ENCODE measurements at regions not wholly inside any gene's neighbourhood (a gene's known extent, or its start where the extent isn't known, plus 50 kb on each side); places are given as distances from the start of the nearest gene placed in this dataset.

DNA sequence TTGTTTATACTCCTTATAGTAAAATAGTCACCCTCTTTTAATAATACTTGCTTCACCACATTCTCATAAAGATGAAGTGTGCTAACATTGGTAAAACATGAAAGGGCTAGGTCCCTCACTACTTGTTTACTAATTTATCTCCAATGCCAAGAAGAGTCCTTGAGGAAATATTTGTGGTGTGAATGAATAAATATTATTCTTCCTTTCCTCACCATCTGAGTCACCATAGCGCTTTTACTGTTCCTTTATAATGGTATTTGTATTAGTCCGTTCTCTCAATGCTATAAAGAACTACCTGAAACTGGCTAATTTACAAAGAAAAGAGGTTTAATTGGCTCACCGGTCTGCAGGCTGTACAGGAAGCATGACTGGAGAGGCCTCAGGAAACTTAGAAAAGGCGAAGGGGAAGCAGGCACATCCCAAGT, 222.8 kb upstream of the ZRANB2 start:
- intact Hi-C loops (cut with DNase I; ENCODE audit: low total_unique reads): no loop called here
- in situ Hi-C loops (cut with MboI; ENCODE audit: low pct_ligation_motif_present in 1 of 4, low pct_unique_long_range_greater_than_20kb in 1 of 4, low sequenced_read_pairs in 3 of 4): no loop called here
- H3K4me3 ChIP-seq: no peak overlapping the region
- no peaks in the 10 kb centered on the region for H3K4me1 ChIP-seq
- DNase-seq: no peak
- no peaks in the 10 kb centered on the region for H3K9me3 ChIP-seq
- H3K27ac ChIP-seq: no peak overlapping the region
- 83 to 92% methylated on average over 2 to 4 of the region's 4 CpGs for WGBS, 2 donors (ENCODE audit: low coverage in 1 of 2)
- TF ChIP-seq EP300 (IDR thresholded peaks at IDR 0.05; ENCODE audit: low read depth): no peak
- no peak for TF ChIP-seq POLR2AphosphoS5 (IDR thresholded peaks at IDR 0.05)
- TF ChIP-seq, protein P1, sequence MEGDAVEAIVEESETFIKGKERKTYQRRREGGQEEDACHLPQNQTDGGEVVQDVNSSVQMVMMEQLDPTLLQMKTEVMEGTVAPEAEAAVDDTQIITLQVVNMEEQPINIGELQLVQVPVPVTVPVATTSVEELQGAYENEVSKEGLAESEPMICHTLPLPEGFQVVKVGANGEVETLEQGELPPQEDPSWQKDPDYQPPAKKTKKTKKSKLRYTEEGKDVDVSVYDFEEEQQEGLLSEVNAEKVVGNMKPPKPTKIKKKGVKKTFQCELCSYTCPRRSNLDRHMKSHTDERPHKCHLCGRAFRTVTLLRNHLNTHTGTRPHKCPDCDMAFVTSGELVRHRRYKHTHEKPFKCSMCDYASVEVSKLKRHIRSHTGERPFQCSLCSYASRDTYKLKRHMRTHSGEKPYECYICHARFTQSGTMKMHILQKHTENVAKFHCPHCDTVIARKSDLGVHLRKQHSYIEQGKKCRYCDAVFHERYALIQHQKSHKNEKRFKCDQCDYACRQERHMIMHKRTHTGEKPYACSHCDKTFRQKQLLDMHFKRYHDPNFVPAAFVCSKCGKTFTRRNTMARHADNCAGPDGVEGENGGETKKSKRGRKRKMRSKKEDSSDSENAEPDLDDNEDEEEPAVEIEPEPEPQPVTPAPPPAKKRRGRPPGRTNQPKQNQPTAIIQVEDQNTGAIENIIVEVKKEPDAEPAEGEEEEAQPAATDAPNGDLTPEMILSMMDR (IDR thresholded peaks at IDR 0.05): no peak
- no peak for TF ChIP-seq POLR2A (IDR thresholded peaks at IDR 0.05)
- no peaks in the 10 kb centered on the region for H3K27me3 ChIP-seq
- H3K36me3 ChIP-seq: no peaks in the 10 kb centered on the region

DNA sequence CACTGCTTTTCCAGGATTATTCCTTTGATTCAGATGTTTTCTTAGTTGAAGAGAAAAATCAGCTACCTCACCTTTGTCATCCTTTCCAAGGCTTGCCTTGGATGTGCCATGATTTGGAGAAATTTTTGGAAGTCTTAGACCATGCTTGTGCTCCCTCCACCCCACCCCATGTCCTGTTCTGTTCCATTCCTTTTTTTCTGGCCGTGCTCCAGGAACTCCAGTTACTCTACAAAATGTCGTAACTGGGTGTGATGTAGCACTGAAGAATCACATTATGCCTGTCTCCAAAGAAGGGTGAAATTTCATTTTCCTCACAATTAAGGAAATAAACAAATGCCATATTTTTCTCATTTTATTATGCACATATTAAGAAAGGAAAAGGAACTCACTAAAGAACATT, 217.8 kb upstream of the ZRANB2 start:
- in situ Hi-C loops (cut with MboI; ENCODE audit: low pct_ligation_motif_present in 1 of 4, low pct_unique_long_range_greater_than_20kb in 1 of 4, low sequenced_read_pairs in 3 of 4): no loop called here
- H3K4me3 ChIP-seq: no peak overlapping the region
- DNase-seq: no peak
- H3K4me1 ChIP-seq: no peaks in the 10 kb centered on the region
- no peaks in the 10 kb centered on the region for H3K36me3 ChIP-seq
- intact Hi-C loops (cut with DNase I; ENCODE audit: low total_unique reads): loop anchor here (10.0 kb wide), 1 partner anchor 46 kb away; no protein-coding TSS in a partner anchor
- H3K9me3 ChIP-seq: no peaks in the 10 kb centered on the region
- TF ChIP-seq POLR2A (IDR thresholded peaks at IDR 0.05): no peak
- WGBS, 2 donors (ENCODE audit: low coverage in 1 of 2): 38 to 56% methylated on average over 2 of the region's 2 CpGs
- H3K27me3 ChIP-seq: no peaks in the 10 kb centered on the region
- H3K27ac ChIP-seq: no peak overlapping the region

DNA sequence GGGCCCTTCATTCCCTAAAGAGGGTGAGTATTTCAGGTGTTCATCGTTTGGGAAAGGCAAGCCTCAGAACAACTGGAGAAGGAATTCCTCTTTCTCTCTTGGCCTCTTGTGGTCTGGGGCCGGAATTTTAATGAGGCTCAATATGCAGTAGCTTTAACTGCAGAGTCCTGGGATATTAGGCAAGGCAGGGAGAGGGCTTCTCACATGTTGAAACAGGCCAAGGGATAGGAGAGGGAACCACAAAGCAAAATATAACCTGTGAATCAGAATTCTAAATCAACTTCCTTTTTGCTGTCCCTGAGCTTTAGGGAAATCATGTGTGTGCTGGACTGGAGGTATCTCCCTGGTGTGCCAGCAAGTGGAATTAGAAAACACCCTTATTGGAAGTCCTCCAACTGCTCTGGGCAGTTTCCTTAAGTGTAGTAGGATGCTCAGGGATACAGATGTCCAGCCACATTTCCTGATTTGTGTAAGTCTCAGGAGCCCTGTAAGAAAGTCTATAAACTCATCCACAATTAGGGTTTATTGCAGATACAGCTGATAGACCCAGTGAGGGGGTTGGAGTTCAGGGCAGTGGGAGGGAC, 215.8 kb upstream of the ZRANB2 start:
- Histone ChIP-seq H3K4me3 (no peak overlapping the region), H3K4me1 (no peaks in the 10 kb centered on the region), H3K27ac (no peak overlapping the region), H3K9me3 (no peaks in the 10 kb centered on the region), H3K36me3 (no peaks in the 10 kb centered on the region), H3K27me3 (no peaks in the 10 kb centered on the region)
- no peak for DNase-seq
- in situ Hi-C loops (cut with MboI; ENCODE audit: low pct_ligation_motif_present in 1 of 4, low pct_unique_long_range_greater_than_20kb in 1 of 4, low sequenced_read_pairs in 3 of 4): no loop called here
- intact Hi-C loops (cut with DNase I; ENCODE audit: low total_unique reads): loop anchor here (10.0 kb wide), 1 partner anchor 48 kb away; no protein-coding TSS in a partner anchor
- WGBS, 2 donors (ENCODE audit: low coverage in 1 of 2): 54% methylated on average over 2 of the region's 2 CpGs; no CpG with 5 or more reads in 1 of the 2 donors
- TF ChIP-seq POLR2AphosphoS5 (IDR thresholded peaks at IDR 0.05): no peak
- TF ChIP-seq POLR2A (IDR thresholded peaks at IDR 0.05): no peak
- no peak for TF ChIP-seq EP300 (IDR thresholded peaks at IDR 0.05; ENCODE audit: low read depth)
- TF ChIP-seq, protein P1 (IDR thresholded peaks at IDR 0.05): no peak

DNA sequence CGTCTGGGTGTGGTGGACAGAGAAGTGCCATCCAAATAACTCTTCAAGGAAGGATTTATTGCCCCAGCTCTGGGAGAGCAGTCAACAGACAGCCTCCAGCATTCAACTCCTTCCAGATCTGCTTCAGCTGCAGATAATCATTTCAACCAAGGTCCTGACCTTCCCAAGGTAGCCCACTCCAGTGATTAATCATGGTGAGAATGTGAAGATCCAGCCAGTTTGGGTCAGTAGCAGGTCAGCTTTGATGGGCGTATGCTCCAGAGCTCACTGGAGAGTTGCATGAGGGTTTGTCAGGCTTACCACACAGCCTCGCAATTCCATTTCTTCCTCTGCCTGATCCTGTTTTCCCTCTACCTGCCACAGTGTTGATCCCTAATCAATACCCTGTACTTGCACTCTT, 214.5 kb upstream of the ZRANB2 start:
- Histone ChIP-seq H3K9me3 (no peaks in the 10 kb centered on the region), H3K4me3 (no peak overlapping the region), H3K4me1 (no peaks in the 10 kb centered on the region), H3K27me3 (no peaks in the 10 kb centered on the region), H3K27ac (no peak overlapping the region), H3K36me3 (no peaks in the 10 kb centered on the region)
- 87% methylated on average over 3 of the region's 3 CpGs; no CpG with 5 or more reads in 1 of the 2 donors for WGBS, 2 donors (ENCODE audit: low coverage in 1 of 2)
- no peak for DNase-seq
- TF ChIP-seq POLR2A (IDR thresholded peaks at IDR 0.05) (no peak), POLR2AphosphoS5 (IDR thresholded peaks at IDR 0.05) (no peak), EP300 (IDR thresholded peaks at IDR 0.05; ENCODE audit: low read depth) (no peak)
- TF ChIP-seq, protein P1 (IDR thresholded peaks at IDR 0.05): no peak
- intact Hi-C loops (cut with DNase I; ENCODE audit: low total_unique reads): loop anchor here (10.0 kb wide), 1 partner anchor 49 kb away; no protein-coding TSS in a partner anchor
- in situ Hi-C loops (cut with MboI; ENCODE audit: low pct_ligation_motif_present in 1 of 4, low pct_unique_long_range_greater_than_20kb in 1 of 4, low sequenced_read_pairs in 3 of 4): no loop called here

DNA sequence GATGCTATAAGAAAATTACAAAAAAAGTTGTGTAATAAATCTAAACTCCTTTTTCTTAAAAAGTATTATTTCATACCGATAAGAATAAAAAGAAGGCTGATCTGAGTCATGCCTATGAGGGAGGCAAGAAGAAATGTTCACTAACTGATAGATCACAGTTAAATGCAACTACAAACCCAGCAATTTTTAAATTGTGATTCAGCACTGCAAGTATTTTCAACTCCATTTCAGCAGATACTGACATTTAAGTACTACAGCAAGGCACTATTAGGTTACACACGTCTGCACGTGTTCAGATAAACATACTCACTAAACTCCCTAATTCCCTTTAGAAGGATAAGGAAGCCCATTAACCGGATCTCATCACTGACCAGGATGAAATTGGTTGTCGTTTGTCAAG, 213.3 kb upstream of the ZRANB2 start:
- H3K4me3 ChIP-seq: no peak overlapping the region
- DNase-seq: no peak
- WGBS, 2 donors (ENCODE audit: low coverage in 1 of 2): 75% methylated on average over 4 to 5 of the region's 5 CpGs
- H3K9me3 ChIP-seq: no peaks in the 10 kb centered on the region
- no peak for TF ChIP-seq POLR2AphosphoS5 (IDR thresholded peaks at IDR 0.05)
- TF ChIP-seq, protein P1 (IDR thresholded peaks at IDR 0.05): no peak
- no peak for TF ChIP-seq POLR2A (IDR thresholded peaks at IDR 0.05)
- TF ChIP-seq EP300 (IDR thresholded peaks at IDR 0.05; ENCODE audit: low read depth): no peak
- intact Hi-C loops (cut with DNase I; ENCODE audit: low total_unique reads) (loop anchor here (10.0 kb wide), 1 partner anchor 51 kb away; no protein-coding TSS in a partner anchor), in situ Hi-C loops (cut with MboI; ENCODE audit: low pct_ligation_motif_present in 1 of 4, low pct_unique_long_range_greater_than_20kb in 1 of 4, low sequenced_read_pairs in 3 of 4) (no loop called here)
- no peak overlapping the region for H3K27ac ChIP-seq
- no peaks in the 10 kb centered on the region for H3K27me3 ChIP-seq
- no peaks in the 10 kb centered on the region for H3K4me1 ChIP-seq
- H3K36me3 ChIP-seq: no peaks in the 10 kb centered on the region

All from transverse colon (tissue), 4 donors.